ENCODE measurements at regions not wholly inside any gene's neighbourhood (a gene's known extent, or its start where the extent isn't known, plus 50 kb on each side); places are given as distances from the start of the nearest gene placed in this dataset.

- TF ChIP-seq EZH2 (IDR thresholded peaks at IDR 0.05; ENCODE audit: borderline replicate concordance, low read length) (no peak), CTCF (conservative IDR thresholded peaks at IDR 0.05 in 1 of 2, IDR thresholded peaks at IDR 0.05 in 1 of 2; ENCODE audit: extremely low read depth in 1 of 2, insufficient read depth in 1 of 2, low read depth in 1 of 2, low read length in 2 of 2) (no peak)
Observed at GRCh38 chr5:61599370-61600122, 267.5 kb downstream of the ZSWIM6 start.
